Gastrocnemius medialis (tissue), 4 donors: ENCODE measurements at regions not wholly inside any gene's neighbourhood (a gene's known extent, or its start where the extent isn't known, plus 50 kb on each side); places are given as distances from the start of the nearest gene placed in this dataset.
"Not testable (repeated sequence)": the region's sequence is repeated elsewhere in the genome, so short reads cannot be mapped to it uniquely, and the experiment has no call there.

Source experiments
- ATAC-seq, 2 donors: fragments of 150-250 bp; one replicate each; pipeline ENCODE4 v1.9.1; 2016
- DNase-seq, 2 donors: peaks; one replicate each; pipeline ENCODE4 v3.0.0-alpha.2; 2019
- H3K27ac ChIP-seq, 4 donors: fragments of 200-600 bp; sonication (generic); 1 replicate in 1 of 4; 2 replicates in 3 of 4; pipeline ENCODE4 v1.5.1; 2016 to 2018; ENCODE audit warnings: mild to moderate bottlenecking in 2 of 4, moderate library complexity in 1 of 4
- H3K27me3 ChIP-seq, 3 donors: fragments of 200-600 bp; sonication (generic) in 2 of 3; 1 replicate in 1 of 3; 2 replicates in 2 of 3; pipeline versions ENCODE4 v1.5.1 to v1.6.0; 2016 to 2019; ENCODE audit warnings: mild to moderate bottlenecking in 1 of 3, moderate library complexity in 1 of 3
- H3K36me3 ChIP-seq, 2 donors: fragments of 200-600 bp; sonication (generic) in 1 of 2; one replicate each; pipeline ENCODE4 v1.5.1; 2017 to 2018
- H3K4me1 ChIP-seq, 2 donors: fragments of 200-600 bp; sonication (generic) in 1 of 2; one replicate each; pipeline ENCODE4 v1.5.1; 2016 to 2017; ENCODE audit warnings: mild to moderate bottlenecking in 2 of 2
- H3K4me3 ChIP-seq, 4 donors: fragments of 200-600 bp; sonication (generic) in 3 of 4; 1 replicate in 1 of 4; 2 replicates in 3 of 4; pipeline ENCODE4 v1.5.1; 2016 to 2019; ENCODE audit warnings: mild to moderate bottlenecking in 2 of 4
- H3K9me3 ChIP-seq, 3 donors: fragments of 200-600 bp; sonication (generic) in 2 of 3; 1 replicate in 1 of 3; 2 replicates in 2 of 3; pipeline ENCODE4 v1.5.1; 2016 to 2019
- POLR2A ChIP-seq, 2 donors: fragments of 450-650 bp; IDR thresholded peaks; one replicate each; pipeline ENCODE4 v1.6.1; 2017; ENCODE audit warnings: antibody characterized with exemption in 2 of 2, mild to moderate bottlenecking in 2 of 2, moderate library complexity in 2 of 2
- in situ Hi-C, 4 donors: fragments of 200-750 bp; cut with MboI; loops; one replicate each; pipeline versions ENCODE4 v1.15.0 to v1.8.0; 2017; ENCODE audit warnings: low sequenced_read_pairs in 4 of 4
- intact Hi-C: fragments of 100-400 bp; cut with DNase I; formaldehyde crosslinking; loops from one replicate; pipeline ENCODE4 v1.15.1; 2023; ENCODE audit warnings: low total_unique reads
- TF ChIP-seq, protein P1 (sequence below), 5 experiments: fragments of 450-650 bp in 3 of 5; fragments of 200-600 bp in 2 of 5; sonication (generic) in 2 of 5; IDR thresholded peaks in 4 of 5; conservative IDR thresholded peaks in 1 of 5; 1 replicate in 4 of 5; 2 replicates in 1 of 5; pipeline ENCODE4 v1.5.1; 2016 to 2019; ENCODE audit warnings: antibody characterized with exemption in 5 of 5, mild to moderate bottlenecking in 3 of 5, moderate library complexity in 3 of 5

DNA sequence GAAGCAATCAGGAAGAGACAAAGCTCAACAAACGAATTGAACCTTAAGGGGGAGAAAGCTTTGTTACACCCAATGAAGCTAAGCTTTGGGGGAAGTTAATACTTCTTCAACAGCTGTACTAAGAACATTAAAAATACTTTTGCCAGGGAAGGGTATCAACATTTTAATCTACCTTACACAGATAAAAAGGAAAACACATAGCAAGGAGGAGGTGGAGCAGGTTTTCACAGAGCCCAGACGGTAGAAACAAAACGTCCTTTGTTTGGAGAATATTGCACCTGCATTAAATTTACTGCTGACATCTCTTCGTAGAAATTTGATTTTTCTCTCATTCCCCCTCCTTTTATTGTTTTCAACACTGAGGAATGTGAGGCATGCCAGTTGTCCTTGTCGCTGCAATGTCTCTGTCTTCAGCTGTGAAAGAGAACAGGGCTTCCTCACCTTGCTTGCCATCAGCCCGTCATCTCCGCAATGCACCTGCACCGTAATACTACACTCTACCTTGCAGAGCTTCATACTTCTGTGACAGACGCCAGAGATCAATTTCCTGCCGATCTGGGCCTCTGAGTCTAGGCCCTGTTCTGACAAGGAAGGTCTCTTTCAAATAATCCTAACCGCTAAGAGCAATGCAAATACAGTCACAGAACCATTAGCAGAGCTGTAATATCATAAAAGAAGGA lies 270.8 kb downstream of the SPRY2 start:
- ATAC-seq (no peak), DNase-seq (no peak)
- intact Hi-C loops: no loop called here
- no peaks in the 10 kb centered on the region for H3K36me3 ChIP-seq
- H3K4me3 ChIP-seq: no peak overlapping the region
- no peaks in the 10 kb centered on the region for H3K9me3 ChIP-seq
- H3K27ac ChIP-seq: no peak overlapping the region
- H3K4me1 ChIP-seq: no peaks in the 10 kb centered on the region
- in situ Hi-C loops: no loop called here
- TF ChIP-seq POLR2A (IDR thresholded peaks at IDR 0.05): no peak
- TF ChIP-seq, protein P1, sequence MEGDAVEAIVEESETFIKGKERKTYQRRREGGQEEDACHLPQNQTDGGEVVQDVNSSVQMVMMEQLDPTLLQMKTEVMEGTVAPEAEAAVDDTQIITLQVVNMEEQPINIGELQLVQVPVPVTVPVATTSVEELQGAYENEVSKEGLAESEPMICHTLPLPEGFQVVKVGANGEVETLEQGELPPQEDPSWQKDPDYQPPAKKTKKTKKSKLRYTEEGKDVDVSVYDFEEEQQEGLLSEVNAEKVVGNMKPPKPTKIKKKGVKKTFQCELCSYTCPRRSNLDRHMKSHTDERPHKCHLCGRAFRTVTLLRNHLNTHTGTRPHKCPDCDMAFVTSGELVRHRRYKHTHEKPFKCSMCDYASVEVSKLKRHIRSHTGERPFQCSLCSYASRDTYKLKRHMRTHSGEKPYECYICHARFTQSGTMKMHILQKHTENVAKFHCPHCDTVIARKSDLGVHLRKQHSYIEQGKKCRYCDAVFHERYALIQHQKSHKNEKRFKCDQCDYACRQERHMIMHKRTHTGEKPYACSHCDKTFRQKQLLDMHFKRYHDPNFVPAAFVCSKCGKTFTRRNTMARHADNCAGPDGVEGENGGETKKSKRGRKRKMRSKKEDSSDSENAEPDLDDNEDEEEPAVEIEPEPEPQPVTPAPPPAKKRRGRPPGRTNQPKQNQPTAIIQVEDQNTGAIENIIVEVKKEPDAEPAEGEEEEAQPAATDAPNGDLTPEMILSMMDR (IDR thresholded peaks at IDR 0.05 in 4 of 5, conservative IDR thresholded peaks at IDR 0.05 in 1 of 5): no peak
- no peaks in the 10 kb centered on the region for H3K27me3 ChIP-seq

DNA sequence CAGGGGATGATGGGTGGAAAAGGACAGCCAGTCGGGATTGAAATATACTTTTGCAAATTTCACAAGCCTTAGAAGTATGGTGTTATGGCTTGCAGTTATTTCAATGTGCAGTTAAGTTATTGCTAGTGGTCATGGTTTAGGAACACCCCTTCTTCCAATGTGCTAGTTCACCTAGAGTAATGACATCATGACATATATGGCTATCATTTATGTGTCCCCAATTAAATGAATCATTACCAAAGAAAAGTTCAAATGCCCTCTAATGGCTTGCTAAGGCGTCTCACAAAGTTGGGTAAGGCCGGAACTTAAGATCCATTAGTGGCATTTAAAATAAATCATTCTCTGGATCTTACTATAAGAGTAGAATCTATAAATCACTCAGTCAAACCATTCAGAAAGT lies 271.6 kb downstream of the SPRY2 start:
- no peaks in the 10 kb centered on the region for H3K9me3 ChIP-seq
- no peaks in the 10 kb centered on the region for H3K36me3 ChIP-seq
- H3K4me3 ChIP-seq: no peak overlapping the region
- intact Hi-C loops: no loop called here
- H3K4me1 ChIP-seq: no peaks in the 10 kb centered on the region
- DNase-seq (no peak), ATAC-seq (no peak)
- in situ Hi-C loops: no loop called here
- TF ChIP-seq, protein P1 (IDR thresholded peaks at IDR 0.05 in 4 of 5, conservative IDR thresholded peaks at IDR 0.05 in 1 of 5): no peak
- no peaks in the 10 kb centered on the region for H3K27me3 ChIP-seq
- no peak overlapping the region for H3K27ac ChIP-seq

DNA sequence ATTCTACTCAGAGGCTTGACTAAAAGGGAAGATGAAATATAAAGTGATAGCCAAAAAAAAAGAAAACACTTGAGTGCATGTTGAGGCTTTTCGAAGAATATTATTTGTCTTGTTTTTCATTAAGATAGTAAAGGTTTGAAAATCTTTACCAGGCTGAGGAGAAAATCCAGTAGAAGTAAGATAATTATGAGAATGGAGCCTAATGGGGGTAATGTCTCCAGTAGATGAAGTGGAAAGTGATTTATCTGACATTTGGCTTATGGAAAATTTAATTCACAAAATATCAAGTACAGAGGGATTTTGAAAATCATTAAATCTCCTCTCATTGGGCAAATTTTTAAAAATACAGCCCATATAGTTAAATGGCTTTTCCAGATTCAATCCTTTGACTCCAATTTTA lies 274.9 kb downstream of the SPRY2 start:
- Histone ChIP-seq H3K27ac (no peak overlapping the region), H3K9me3 (no peaks in the 10 kb centered on the region), H3K4me3 (no peak overlapping the region), H3K36me3 (no peaks in the 10 kb centered on the region), H3K27me3 (no peaks in the 10 kb centered on the region), H3K4me1 (no peaks in the 10 kb centered on the region)
- ATAC-seq (no peak), DNase-seq (no peak)
- intact Hi-C loops: no loop called here
- TF ChIP-seq, protein P1 (IDR thresholded peaks at IDR 0.05 in 4 of 5, conservative IDR thresholded peaks at IDR 0.05 in 1 of 5): no peak
- in situ Hi-C loops: no loop called here

DNA sequence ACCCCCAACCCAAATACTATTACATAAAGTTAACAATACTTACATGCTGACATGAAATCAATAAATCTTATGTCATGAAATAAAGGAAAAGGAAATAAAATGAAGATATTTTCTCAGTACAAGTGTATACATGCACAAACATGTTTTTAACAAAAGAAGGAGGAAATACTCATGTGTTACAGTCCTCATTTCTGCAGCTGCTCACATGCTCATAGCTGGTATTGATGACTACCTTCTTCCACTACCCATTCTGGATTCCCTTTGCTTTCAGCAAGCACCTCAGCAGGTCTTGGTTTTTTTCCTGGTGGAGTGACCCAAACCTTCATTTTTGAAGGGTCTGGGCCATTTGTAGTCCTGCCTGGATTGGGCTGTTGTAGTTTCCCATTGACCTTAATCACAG lies 278.5 kb downstream of the SPRY2 start:
- in situ Hi-C loops, H3K27ac ChIP-seq, DNase-seq, H3K9me3 ChIP-seq, intact Hi-C loops, ATAC-seq, H3K4me3 ChIP-seq, H3K36me3 ChIP-seq, H3K27me3 ChIP-seq, H3K4me1 ChIP-seq: not testable (repeated sequence)

DNA sequence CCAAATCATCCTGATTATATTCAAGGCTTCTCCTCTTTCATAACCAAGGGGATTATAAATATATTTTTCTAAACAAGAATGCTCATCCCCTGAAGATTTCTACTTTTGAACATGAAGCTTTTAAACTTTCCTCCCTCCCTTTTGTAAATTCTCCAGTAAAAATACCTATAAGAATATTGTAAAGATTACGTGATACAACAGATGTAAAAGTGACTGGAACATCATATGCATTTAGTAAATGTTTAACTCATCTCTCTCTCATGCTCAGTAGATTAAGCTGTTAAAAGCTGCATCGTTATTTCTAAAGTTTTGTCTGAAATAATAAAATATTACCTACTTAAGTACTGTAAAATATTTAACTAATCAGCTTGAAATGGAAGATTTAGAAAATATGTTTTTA lies 281.1 kb downstream of the SPRY2 start:
- Histone ChIP-seq H3K36me3 (no peaks in the 10 kb centered on the region), H3K9me3 (no peaks in the 10 kb centered on the region), H3K4me1 (no peaks in the 10 kb centered on the region), H3K4me3 (no peak overlapping the region), H3K27me3 (no peaks in the 10 kb centered on the region), H3K27ac (no peak overlapping the region)
- no peak for DNase-seq
- in situ Hi-C loops (no loop called here), intact Hi-C loops (no loop called here)
- no peak for TF ChIP-seq POLR2A (IDR thresholded peaks at IDR 0.05)
- no peak for ATAC-seq

DNA sequence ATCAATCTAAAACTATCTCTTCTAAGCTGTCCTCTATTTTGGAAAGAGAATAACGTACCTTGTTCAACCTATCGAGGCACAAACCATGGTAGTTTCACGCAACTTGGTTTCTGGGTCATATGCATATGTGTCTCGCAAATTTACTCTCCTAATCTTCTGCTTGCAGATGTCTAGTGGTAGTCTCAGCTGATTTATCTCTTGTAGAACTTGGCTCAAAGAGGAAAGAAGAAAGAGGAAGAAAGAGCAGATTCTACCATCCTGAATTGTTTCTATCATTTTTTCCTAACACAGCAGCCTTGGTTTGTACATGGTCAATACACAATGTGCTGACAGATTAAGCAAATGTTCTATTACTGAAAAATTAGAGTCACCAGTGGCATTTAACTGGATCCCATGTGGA lies 282.3 kb downstream of the SPRY2 start:
- H3K27me3 ChIP-seq: no peaks in the 10 kb centered on the region
- intact Hi-C loops (no loop called here), in situ Hi-C loops (no loop called here)
- no peaks in the 10 kb centered on the region for H3K9me3 ChIP-seq
- no peak for TF ChIP-seq POLR2A (IDR thresholded peaks at IDR 0.05)
- TF ChIP-seq, protein P1 (IDR thresholded peaks at IDR 0.05 in 4 of 5, conservative IDR thresholded peaks at IDR 0.05 in 1 of 5): no peak
- H3K4me3 ChIP-seq: no peak overlapping the region
- no peaks in the 10 kb centered on the region for H3K4me1 ChIP-seq
- ATAC-seq (no peak), DNase-seq (no peak)
- no peak overlapping the region for H3K27ac ChIP-seq
- H3K36me3 ChIP-seq: no peaks in the 10 kb centered on the region
